ENCODE measurements at regions not wholly inside any gene's neighbourhood (a gene's known extent, or its start where the extent isn't known, plus 50 kb on each side); places are given as distances from the start of the nearest gene placed in this dataset.

GRCh38 chr1:192925609-192926008 is 116.8 kb downstream of the RGS2 start:
- TF ChIP-seq POLR2AphosphoS5 (IDR thresholded peaks at IDR 0.05; ENCODE audit: low read length) (no peak), CBX5 (IDR thresholded peaks at IDR 0.05; ENCODE audit: low read depth) (no peak), TCF7 (IDR thresholded peaks at IDR 0.05; ENCODE audit: borderline replicate concordance) (no peak), CBX3 (IDR thresholded peaks at IDR 0.05; ENCODE audit: borderline replicate concordance, low read depth) (no peak), EED (IDR thresholded peaks at IDR 0.05; ENCODE audit: low read depth) (no peak)
- TF ChIP-seq, protein P1, sequence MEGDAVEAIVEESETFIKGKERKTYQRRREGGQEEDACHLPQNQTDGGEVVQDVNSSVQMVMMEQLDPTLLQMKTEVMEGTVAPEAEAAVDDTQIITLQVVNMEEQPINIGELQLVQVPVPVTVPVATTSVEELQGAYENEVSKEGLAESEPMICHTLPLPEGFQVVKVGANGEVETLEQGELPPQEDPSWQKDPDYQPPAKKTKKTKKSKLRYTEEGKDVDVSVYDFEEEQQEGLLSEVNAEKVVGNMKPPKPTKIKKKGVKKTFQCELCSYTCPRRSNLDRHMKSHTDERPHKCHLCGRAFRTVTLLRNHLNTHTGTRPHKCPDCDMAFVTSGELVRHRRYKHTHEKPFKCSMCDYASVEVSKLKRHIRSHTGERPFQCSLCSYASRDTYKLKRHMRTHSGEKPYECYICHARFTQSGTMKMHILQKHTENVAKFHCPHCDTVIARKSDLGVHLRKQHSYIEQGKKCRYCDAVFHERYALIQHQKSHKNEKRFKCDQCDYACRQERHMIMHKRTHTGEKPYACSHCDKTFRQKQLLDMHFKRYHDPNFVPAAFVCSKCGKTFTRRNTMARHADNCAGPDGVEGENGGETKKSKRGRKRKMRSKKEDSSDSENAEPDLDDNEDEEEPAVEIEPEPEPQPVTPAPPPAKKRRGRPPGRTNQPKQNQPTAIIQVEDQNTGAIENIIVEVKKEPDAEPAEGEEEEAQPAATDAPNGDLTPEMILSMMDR (IDR thresholded peaks at IDR 0.05 in 2 of 3, conservative IDR thresholded peaks at IDR 0.05 in 1 of 3; ENCODE audit: control insufficient read depth in 2 of 3, extremely low read depth in 1 of 3, insufficient read depth in 1 of 3, low read depth in 3 of 3, low read length in 3 of 3), result no peak

Measured in GM12878 (cell line).